Psoas muscle (tissue), 7 donors: ENCODE measurements at regions not wholly inside any gene's neighbourhood (a gene's known extent, or its start where the extent isn't known, plus 50 kb on each side); places are given as distances from the start of the nearest gene placed in this dataset.

Experiments
- ATAC-seq, 4 donors: fragments of 200-7000 bp; cut with Tn5 transposase; one replicate each; pipeline ENCODE4 v1.9.1; 2020; ENCODE audit warnings: moderate library complexity in 3 of 4, mild to moderate bottlenecking in 2 of 4
- DNase-seq, 2 donors: peaks; one replicate each; pipeline ENCODE4 v3.0.0-alpha.2; 2020
- H3K27ac ChIP-seq: fragments of 200-600 bp; one replicate; pipeline ENCODE4 v1.8.0; 2022
- H3K27me3 ChIP-seq, 3 donors: fragments of 200-600 bp in 1 of 3; one replicate each; pipeline versions ENCODE4 v1.6.1 to v1.8.0; 2013 to 2022; ENCODE audit warnings: low read length in 2 of 3, mild to moderate bottlenecking in 2 of 3, moderate library complexity in 1 of 3; ENCODE audit not compliant: insufficient read depth in 3 of 3
- H3K36me3 ChIP-seq, 2 donors: fragments of 200-600 bp in 1 of 2; one replicate each; pipeline versions ENCODE4 v1.6.1 to v1.8.0; 2013 to 2022; ENCODE audit warnings: low read depth in 1 of 2, mild to moderate bottlenecking in 1 of 2, moderate library complexity in 1 of 2; ENCODE audit not compliant: insufficient read depth in 1 of 2
- H3K4me1 ChIP-seq: fragments of 200-600 bp; one replicate; pipeline ENCODE4 v1.8.0; 2022
- H3K4me3 ChIP-seq: fragments of 200-600 bp; one replicate; pipeline ENCODE4 v1.8.0; 2022; ENCODE audit warnings: mild to moderate bottlenecking
- H3K9me3 ChIP-seq: fragments of 200-600 bp; one replicate; pipeline ENCODE4 v1.8.0; 2022
- WGBS, 3 donors: extraction: QIAGEN DNeasy Blood & Tissue Kit; methylation state at CpG; one replicate each; pipeline versions ENCODE4 v1.1.6 to v1.1.7; 2013; 5-methylcytosine and 5-hydroxymethylcytosine counted together
- intact Hi-C, 2 donors: fragments of 100-400 bp; cut with DNase I; formaldehyde crosslinking; loops; one replicate each; pipeline versions ENCODE4 v1.11.0 to v1.14.2; 2022
- TF ChIP-seq, protein P1 (sequence below): fragments of 200-600 bp; IDR thresholded peaks from one replicate; pipeline ENCODE4 v1.8.0; 2022; ENCODE audit warnings: antibody characterized with exemption
- donor health status: healthy with polysubstance abuse.
- donor health status: DM: no; HTN: no; CAD: no; lungs with moderate emphysema.
- donor health status: Bipolar disorder and iron deficiency.
- donor health status: healthy.
- donor health status: DM: yes; HTN: yes; CAD: no.
- donor health status: DM: no; HTN: no; CAD: no.
- donor health status: DM: yes; HTN: yes; CAD: no.

DNA sequence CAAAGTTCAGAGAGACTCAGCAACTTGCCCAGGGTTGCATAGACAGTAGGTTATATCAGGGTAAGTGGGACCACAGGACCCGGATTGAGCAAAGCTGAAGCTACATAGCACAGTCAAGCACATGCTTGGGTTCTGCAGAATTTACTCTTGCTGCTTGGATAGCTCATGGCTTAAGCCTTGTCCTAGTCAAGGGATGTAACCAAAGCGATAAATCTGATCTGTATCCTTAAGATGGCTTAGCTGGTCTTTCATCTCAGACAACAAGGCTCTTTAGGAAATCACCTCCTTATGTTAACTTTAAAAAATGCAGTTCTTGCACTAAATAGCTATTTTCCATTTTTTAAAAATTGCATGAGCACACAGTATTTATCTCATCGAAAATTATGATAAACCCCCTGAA, 158.5 kb downstream of the LPIN1 start:
- Histone ChIP-seq H3K27me3 (no peaks in the 10 kb centered on the region), H3K27ac (no peak overlapping the region), H3K36me3 (no peaks in the 10 kb centered on the region), H3K4me3 (no peak overlapping the region), H3K9me3 (no peaks in the 10 kb centered on the region), H3K4me1 (no peaks in the 10 kb centered on the region)
- DNase-seq (no peak), ATAC-seq (no peak)
- intact Hi-C loops = no loop called here
- 71 to 88% (median 79%) methylated on average over 3 of the region's 3 CpGs for WGBS, 3 donors
- TF ChIP-seq, protein P1, sequence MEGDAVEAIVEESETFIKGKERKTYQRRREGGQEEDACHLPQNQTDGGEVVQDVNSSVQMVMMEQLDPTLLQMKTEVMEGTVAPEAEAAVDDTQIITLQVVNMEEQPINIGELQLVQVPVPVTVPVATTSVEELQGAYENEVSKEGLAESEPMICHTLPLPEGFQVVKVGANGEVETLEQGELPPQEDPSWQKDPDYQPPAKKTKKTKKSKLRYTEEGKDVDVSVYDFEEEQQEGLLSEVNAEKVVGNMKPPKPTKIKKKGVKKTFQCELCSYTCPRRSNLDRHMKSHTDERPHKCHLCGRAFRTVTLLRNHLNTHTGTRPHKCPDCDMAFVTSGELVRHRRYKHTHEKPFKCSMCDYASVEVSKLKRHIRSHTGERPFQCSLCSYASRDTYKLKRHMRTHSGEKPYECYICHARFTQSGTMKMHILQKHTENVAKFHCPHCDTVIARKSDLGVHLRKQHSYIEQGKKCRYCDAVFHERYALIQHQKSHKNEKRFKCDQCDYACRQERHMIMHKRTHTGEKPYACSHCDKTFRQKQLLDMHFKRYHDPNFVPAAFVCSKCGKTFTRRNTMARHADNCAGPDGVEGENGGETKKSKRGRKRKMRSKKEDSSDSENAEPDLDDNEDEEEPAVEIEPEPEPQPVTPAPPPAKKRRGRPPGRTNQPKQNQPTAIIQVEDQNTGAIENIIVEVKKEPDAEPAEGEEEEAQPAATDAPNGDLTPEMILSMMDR = no peak

DNA sequence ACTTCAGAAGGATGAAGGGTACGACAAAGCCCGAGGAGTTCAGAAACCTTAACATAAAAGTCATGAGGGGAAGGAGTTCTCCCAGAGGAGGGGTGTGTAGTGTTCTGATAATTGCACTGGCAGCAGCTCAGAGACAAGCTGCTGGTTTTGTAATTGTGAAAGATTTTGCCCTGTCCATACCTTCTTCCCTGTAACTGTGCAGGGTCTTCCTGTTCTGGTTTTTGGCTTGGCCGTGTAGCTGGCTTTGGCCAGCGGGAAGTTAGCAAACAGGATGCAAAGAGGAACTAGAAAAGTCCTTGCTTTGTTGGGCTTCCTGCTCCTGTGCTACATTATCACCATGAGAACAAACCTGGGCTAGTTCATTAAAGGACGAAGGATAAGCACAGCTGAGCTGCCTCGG, 160.8 kb downstream of the LPIN1 start:
- 73 to 80% (median 76%) methylated on average over 6 of the region's 6 CpGs for WGBS, 3 donors
- intact Hi-C loops = no loop called here
- ATAC-seq (no peak), DNase-seq (no peak)
- no peaks in the 10 kb centered on the region for H3K36me3 ChIP-seq
- no peak overlapping the region for H3K4me3 ChIP-seq
- no peaks in the 10 kb centered on the region for H3K27me3 ChIP-seq
- H3K9me3 ChIP-seq = peaks cover 2% of the 10 kb centered on the region
- no peaks in the 10 kb centered on the region for H3K4me1 ChIP-seq
- TF ChIP-seq, protein P1 = no peak
- no peak overlapping the region for H3K27ac ChIP-seq

DNA sequence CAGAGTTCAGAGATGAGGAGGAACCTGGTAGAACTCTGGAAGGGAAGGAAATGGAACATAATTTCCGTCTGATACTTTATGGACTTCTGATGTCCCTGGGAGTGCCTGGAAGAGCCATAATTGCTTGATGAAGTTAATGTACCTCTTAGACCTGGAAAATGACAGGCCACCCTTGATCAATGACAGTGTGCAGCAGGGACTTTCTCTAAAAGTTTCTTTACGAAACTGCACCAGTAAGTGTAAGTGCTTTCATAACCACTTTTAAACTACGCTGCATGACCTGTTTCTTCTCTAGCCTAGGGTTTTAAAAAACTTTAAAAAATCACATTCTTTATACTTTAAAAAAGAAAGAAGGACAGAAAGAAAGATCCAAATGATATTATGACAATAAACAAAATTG, 164.5 kb downstream of the LPIN1 start:
- Histone ChIP-seq H3K4me3 (no peak overlapping the region), H3K27me3 (no peaks in the 10 kb centered on the region), H3K9me3 (peaks cover 10% of the 10 kb centered on the region), H3K27ac (no peak overlapping the region), H3K4me1 (no peaks in the 10 kb centered on the region), H3K36me3 (no peaks in the 10 kb centered on the region)
- ATAC-seq (no peak), DNase-seq (no peak)
- 93 to 97% (median 96%) methylated on average over 3 of the region's 3 CpGs for WGBS, 3 donors
- intact Hi-C loops = no loop called here
- TF ChIP-seq, protein P1 = no peak

DNA sequence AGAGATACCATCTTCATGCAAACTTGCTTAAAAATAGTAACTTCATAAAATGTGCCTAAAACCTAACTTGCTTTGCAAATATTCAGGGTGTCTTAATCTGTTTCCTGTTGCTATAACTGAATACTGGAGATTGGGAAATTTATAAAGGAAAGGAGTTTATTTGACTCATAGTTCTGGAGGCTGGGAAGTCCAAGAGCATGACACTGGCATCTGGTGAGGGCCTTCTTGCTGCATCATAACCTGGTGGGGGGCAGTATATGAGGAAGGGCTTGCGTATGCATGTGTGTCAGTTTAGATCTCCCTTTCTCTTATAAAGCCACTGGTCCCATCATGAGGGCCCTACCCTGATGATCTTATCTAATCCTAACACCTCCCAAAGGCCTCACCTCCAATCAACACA, 166.5 kb downstream of the LPIN1 start:
- TF ChIP-seq, protein P1 = no peak
- no peak for ATAC-seq
- no peak for DNase-seq
- Histone ChIP-seq H3K36me3 (no peaks in the 10 kb centered on the region), H3K27ac (no peak overlapping the region), H3K9me3 (peaks cover 10% of the 10 kb centered on the region), H3K27me3 (no peaks in the 10 kb centered on the region), H3K4me3 (no peak overlapping the region), H3K4me1 (no peaks in the 10 kb centered on the region)
- 100% methylated on average over 1 of the region's 1 CpG for WGBS, 3 donors
- intact Hi-C loops = no loop called here

DNA sequence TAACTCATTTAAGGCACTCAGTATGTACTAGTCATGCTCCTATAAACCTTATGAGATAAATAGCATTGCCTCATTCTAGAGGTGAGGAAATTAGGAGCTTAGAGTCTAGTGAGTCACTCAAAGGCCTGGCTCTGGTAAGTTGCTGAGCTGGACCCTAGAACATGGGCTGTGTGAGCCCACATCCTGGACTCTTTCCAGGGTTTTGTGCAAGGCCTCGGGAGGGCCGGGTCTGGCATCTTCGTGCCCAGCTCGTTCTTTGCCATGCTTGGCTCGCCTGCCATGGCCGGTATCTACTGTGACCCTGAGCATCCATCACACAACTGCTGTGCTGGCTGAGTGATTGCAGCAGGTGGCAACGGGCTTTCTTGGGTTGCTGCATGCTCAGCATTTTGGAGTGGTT, 168.0 kb downstream of the LPIN1 start:
- ATAC-seq = peak; percentile 69 to 98 (median 92)
- DNase-seq = peak; percentile 71 to 76

More for the DNA sequence above, 168.0 kb downstream of the LPIN1 start:
- Histone ChIP-seq H3K36me3 (no peaks in the 10 kb centered on the region), H3K4me1 (no peaks in the 10 kb centered on the region), H3K27ac (no peak overlapping the region), H3K4me3 (no peak overlapping the region), H3K9me3 (peaks cover 10% of the 10 kb centered on the region), H3K27me3 (no peaks in the 10 kb centered on the region)
- TF ChIP-seq, protein P1 = no peak
- 20 to 44% (median 34%) methylated on average over 7 of the region's 7 CpGs for WGBS, 3 donors
- intact Hi-C loops = no loop called here
